ENCODE measurements at regions not wholly inside any gene's neighbourhood (a gene's known extent, or its start where the extent isn't known, plus 50 kb on each side); places are given as distances from the start of the nearest gene placed in this dataset.
"Not testable (repeated sequence)": the region's sequence is repeated elsewhere in the genome, so short reads cannot be mapped to it uniquely, and the experiment has no call there.

- no peak for DNase-seq
Measured at GRCh38 chr5:40221796-40222195, 457.9 kb upstream of the PTGER4 start.

- peak in 1 of 5 experiments; percentile 59 for DNase-seq
Measured at GRCh38 chr5:40221255-40221654, 458.5 kb upstream of the PTGER4 start.

GRCh38 chr5:40220260-40220659 is 459.5 kb upstream of the PTGER4 start:
- DNase-seq: peak in 1 of 5 experiments; percentile 45

- DNase-seq: peak in 1 of 5 experiments; percentile 26
Measured at GRCh38 chr5:40217553-40217952, 462.2 kb upstream of the PTGER4 start.

GRCh38 chr5:40210694-40211093 is 469.0 kb upstream of the PTGER4 start:
- DNase-seq: no peak

GRCh38 chr5:40206030-40206429 is 473.7 kb upstream of the PTGER4 start:
- peak in 1 of 5 experiments; percentile 81 for DNase-seq

- DNase-seq: no peak
Measured at GRCh38 chr5:40204144-40204543, 475.6 kb upstream of the PTGER4 start.

GRCh38 chr5:40202814-40203440 is 476.8 kb upstream of the PTGER4 start:
- DNase-seq: no peak

- DNase-seq: no peak
Measured at GRCh38 chr5:40198736-40199135, 481.0 kb upstream of the PTGER4 start.

- not testable (repeated sequence) for DNase-seq
Measured at GRCh38 chr5:40195574-40195973, 484.1 kb upstream of the PTGER4 start.

- DNase-seq: no peak
Measured at GRCh38 chr5:40191150-40191549, 488.6 kb upstream of the PTGER4 start.

- peak in 1 of 5 experiments; percentile 28 for DNase-seq
Measured at GRCh38 chr5:40172721-40173120, 507.0 kb upstream of the PTGER4 start.

GRCh38 chr5:40171971-40172370 is 507.7 kb upstream of the PTGER4 start:
- DNase-seq: no peak

- no peak for DNase-seq
Measured at GRCh38 chr5:40167283-40167682, 512.4 kb upstream of the PTGER4 start.

- DNase-seq: no peak
Measured at GRCh38 chr5:40166802-40167201, 512.9 kb upstream of the PTGER4 start.

- peak in 1 of 5 experiments; percentile 64 for DNase-seq
Measured at GRCh38 chr5:40165789-40166728, 513.7 kb upstream of the PTGER4 start.

GRCh38 chr5:40165106-40165788 is 514.5 kb upstream of the PTGER4 start:
- DNase-seq: no peak

GRCh38 chr5:40160435-40160834 is 519.3 kb upstream of the PTGER4 start:
- no peak for DNase-seq

GRCh38 chr5:40154194-40154593 is 525.5 kb upstream of the PTGER4 start:
- DNase-seq: no peak

GRCh38 chr5:40150896-40151295 is 528.8 kb upstream of the PTGER4 start:
- peak in 1 of 5 experiments; percentile 46 for DNase-seq

GRCh38 chr5:40141896-40142295 is 537.8 kb upstream of the PTGER4 start:
- no peak for DNase-seq

- no peak for DNase-seq
Measured at GRCh38 chr5:40141418-40141817, 538.3 kb upstream of the PTGER4 start.

GRCh38 chr5:40137223-40137622 is 542.5 kb upstream of the PTGER4 start:
- no peak for DNase-seq
